Body of pancreas (tissue), 4 donors: ENCODE measurements at regions not wholly inside any gene's neighbourhood (a gene's known extent, or its start where the extent isn't known, plus 50 kb on each side); places are given as distances from the start of the nearest gene placed in this dataset.

ENCODE experiments used
- POLR2A ChIP-seq, 3 donors: fragments of 450-650 bp; IDR thresholded peaks; one replicate each; pipeline ENCODE4 v1.6.1; 2016; ENCODE audit warnings: antibody characterized with exemption in 3 of 3, mild to moderate bottlenecking in 2 of 3
- TF ChIP-seq, protein P1 (sequence below), 7 experiments: fragments of 450-650 bp in 4 of 7; fragments of 200-600 bp in 3 of 7; sonication (generic) in 3 of 7; IDR thresholded peaks; one replicate each; pipeline ENCODE4 v1.5.1; 2016 to 2019; ENCODE audit warnings: antibody characterized with exemption in 7 of 7

DNA sequence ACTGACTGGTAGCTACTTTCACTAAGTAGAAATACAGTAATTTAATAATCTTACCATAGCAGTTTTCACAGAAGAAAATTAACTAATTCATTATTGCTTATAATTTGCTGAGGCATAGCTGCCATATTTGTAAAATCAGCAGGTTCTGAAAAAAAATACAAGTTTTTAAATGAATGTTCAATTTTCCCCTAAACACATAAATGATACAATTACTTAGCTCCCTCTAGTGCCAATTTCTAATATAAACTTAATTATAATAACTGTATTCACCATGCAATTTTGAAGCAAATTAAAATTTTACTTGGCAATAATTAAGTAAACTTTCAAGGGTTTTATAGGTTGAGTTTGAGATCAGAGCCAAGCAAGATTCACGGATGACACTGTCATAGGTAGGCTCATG is 1321.6 kb upstream of the ACVR2A start:
- TF ChIP-seq POLR2A (IDR thresholded peaks at IDR 0.05) = no peak
- TF ChIP-seq, protein P1, sequence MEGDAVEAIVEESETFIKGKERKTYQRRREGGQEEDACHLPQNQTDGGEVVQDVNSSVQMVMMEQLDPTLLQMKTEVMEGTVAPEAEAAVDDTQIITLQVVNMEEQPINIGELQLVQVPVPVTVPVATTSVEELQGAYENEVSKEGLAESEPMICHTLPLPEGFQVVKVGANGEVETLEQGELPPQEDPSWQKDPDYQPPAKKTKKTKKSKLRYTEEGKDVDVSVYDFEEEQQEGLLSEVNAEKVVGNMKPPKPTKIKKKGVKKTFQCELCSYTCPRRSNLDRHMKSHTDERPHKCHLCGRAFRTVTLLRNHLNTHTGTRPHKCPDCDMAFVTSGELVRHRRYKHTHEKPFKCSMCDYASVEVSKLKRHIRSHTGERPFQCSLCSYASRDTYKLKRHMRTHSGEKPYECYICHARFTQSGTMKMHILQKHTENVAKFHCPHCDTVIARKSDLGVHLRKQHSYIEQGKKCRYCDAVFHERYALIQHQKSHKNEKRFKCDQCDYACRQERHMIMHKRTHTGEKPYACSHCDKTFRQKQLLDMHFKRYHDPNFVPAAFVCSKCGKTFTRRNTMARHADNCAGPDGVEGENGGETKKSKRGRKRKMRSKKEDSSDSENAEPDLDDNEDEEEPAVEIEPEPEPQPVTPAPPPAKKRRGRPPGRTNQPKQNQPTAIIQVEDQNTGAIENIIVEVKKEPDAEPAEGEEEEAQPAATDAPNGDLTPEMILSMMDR (IDR thresholded peaks at IDR 0.05) = peak in 5 of 7 experiments; percentile 10 to 39 (median 28)
